Neural progenitor cell (in vitro differentiated cells): ENCODE measurements at regions not wholly inside any gene's neighbourhood (a gene's known extent, or its start where the extent isn't known, plus 50 kb on each side); places are given as distances from the start of the nearest gene placed in this dataset.

Experiments
- DNase-seq: peaks from one replicate; pipeline ENCODE4 v3.0.0-alpha.2; 2016; ENCODE audit warnings: low spot score
- H2AFZ ChIP-seq: fragments of 200-600 bp; sonication (generic); replicated peaks from 2 replicates; pipeline ENCODE4 v1.6.1; 2016; ENCODE audit warnings: antibody characterized with exemption
- H3F3A ChIP-seq: fragments of 200-600 bp; sonication (generic); 2 replicates; pipeline ENCODE4 v1.6.1; 2016; ENCODE audit warnings: antibody characterized with exemption, low read depth
- H3K27ac ChIP-seq: fragments of 200-600 bp; sonication (generic); 2 replicates; pipeline ENCODE4 v1.5.1; 2016; ENCODE audit warnings: mild to moderate bottlenecking
- H3K27me3 ChIP-seq: fragments of 200-600 bp; sonication (generic); 2 replicates; pipeline ENCODE4 v1.6.1; 2016; ENCODE audit warnings: mild to moderate bottlenecking, moderate library complexity
- H3K36me3 ChIP-seq: fragments of 200-600 bp; sonication (generic); 2 replicates; pipeline ENCODE4 v1.5.1; 2016
- H3K4me1 ChIP-seq: fragments of 200-600 bp; sonication (generic); 2 replicates; pipeline ENCODE4 v1.6.1; 2016; ENCODE audit warnings: mixed run types
- H3K4me2 ChIP-seq: fragments of 200-600 bp; sonication (generic); 2 replicates; pipeline ENCODE4 v1.6.1; 2016
- H3K4me3 ChIP-seq: fragments of 200-600 bp; sonication (generic); 2 replicates; pipeline ENCODE4 v1.5.1; 2016
- H3K79me2 ChIP-seq: fragments of 200-600 bp; sonication (generic); 2 replicates; pipeline ENCODE4 v1.6.1; 2016; ENCODE audit warnings: low read depth
- H3K9ac ChIP-seq: fragments of 200-600 bp; sonication (generic); 2 replicates; pipeline ENCODE4 v1.6.1; 2016
- H3K9me3 ChIP-seq: fragments of 200-600 bp; sonication (generic); 2 replicates; pipeline ENCODE4 v1.5.1; 2016; ENCODE audit warnings: low read depth
- H4K20me1 ChIP-seq: fragments of 200-600 bp; sonication (generic); 2 replicates; pipeline ENCODE4 v1.6.1; 2016; ENCODE audit warnings: low read depth
- H3K27ac Mint-ChIP-seq: 3 replicates; pipeline ENCODE4 v1.8.0; 2021; ENCODE audit warnings: mixed read lengths
- H3K27me3 Mint-ChIP-seq: 2 replicates; pipeline ENCODE4 v1.8.0; 2022; ENCODE audit warnings: low read depth, mild to moderate bottlenecking, inconsistent platforms, moderate library complexity, mixed read lengths; ENCODE audit not compliant: insufficient read depth
- H3K36me3 Mint-ChIP-seq: 3 replicates; pipeline ENCODE4 v1.8.0; 2021; ENCODE audit warnings: mixed read lengths
- H3K4me1 Mint-ChIP-seq: 3 replicates; pipeline ENCODE4 v1.8.0; 2021; ENCODE audit warnings: mixed read lengths
- H3K4me3 Mint-ChIP-seq: 3 replicates; pipeline ENCODE4 v1.8.0; 2021; ENCODE audit warnings: mild to moderate bottlenecking, moderate library complexity, mixed read lengths
- H3K9me3 Mint-ChIP-seq: 3 replicates; pipeline ENCODE4 v1.8.0; 2020; ENCODE audit warnings: mixed read lengths
- CTCF ChIP-seq: fragments of 200-600 bp; sonication (generic); IDR thresholded peaks from 2 replicates; pipeline ENCODE4 v1.5.1; 2017; ENCODE audit warnings: antibody characterized with exemption, mild to moderate bottlenecking
- EZH2 ChIP-seq: fragments of 200-600 bp; sonication (generic); IDR thresholded peaks from 2 replicates; pipeline ENCODE4 v1.6.1; 2017; ENCODE audit warnings: antibody characterized with exemption, mild to moderate bottlenecking, moderate library complexity
- EZH2phosphoT487 ChIP-seq: fragments of 200-600 bp; sonication (generic); IDR thresholded peaks from 2 replicates; pipeline ENCODE4 v1.6.1; 2017; ENCODE audit warnings: antibody characterized with exemption

DNA sequence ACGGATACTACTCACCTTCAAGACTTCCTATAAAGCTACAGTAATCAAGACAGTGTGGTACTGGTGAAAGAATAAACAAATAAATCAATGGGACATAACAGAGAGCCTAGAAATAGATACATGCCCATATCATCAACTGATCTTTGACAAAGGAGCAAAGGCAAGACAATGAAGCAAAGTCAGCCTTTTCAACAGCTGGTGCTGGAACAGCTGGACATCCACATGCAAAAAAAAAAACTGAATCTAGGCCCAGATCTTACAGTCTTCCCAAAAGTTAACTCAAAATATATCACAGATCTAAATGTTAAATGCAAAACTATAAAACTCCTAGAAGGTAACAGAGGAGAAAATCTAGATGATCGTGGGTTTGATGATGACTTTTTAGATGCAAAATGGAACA is 170.3 kb downstream of the MIS18A start:
- Histone ChIP-seq H3K79me2 (no peaks in the 10 kb centered on the region), H3K27me3 (no peaks in the 10 kb centered on the region), H2AFZ (no peak overlapping the region), H3K4me3 (no peak overlapping the region), H3F3A (no peaks in the 10 kb centered on the region), H3K4me2 (no peak overlapping the region), H3K27ac (no peak overlapping the region), H4K20me1 (no peaks in the 10 kb centered on the region), H3K9ac (no peak overlapping the region), H3K4me1 (no peaks in the 10 kb centered on the region), H3K36me3 (no peaks in the 10 kb centered on the region), H3K9me3 (no peaks in the 10 kb centered on the region)
- Mint-ChIP-seq H3K4me1 (no peaks in the 10 kb centered on the region), H3K36me3 (no peaks in the 10 kb centered on the region), H3K27ac (no peak overlapping the region), H3K9me3 (peaks cover 30% of the 10 kb centered on the region), H3K4me3 (no peak overlapping the region), H3K27me3 (no peaks in the 10 kb centered on the region)
- no peak for DNase-seq
- TF ChIP-seq EZH2phosphoT487, result no peak
- no peak for TF ChIP-seq EZH2
- no peak for TF ChIP-seq CTCF

DNA sequence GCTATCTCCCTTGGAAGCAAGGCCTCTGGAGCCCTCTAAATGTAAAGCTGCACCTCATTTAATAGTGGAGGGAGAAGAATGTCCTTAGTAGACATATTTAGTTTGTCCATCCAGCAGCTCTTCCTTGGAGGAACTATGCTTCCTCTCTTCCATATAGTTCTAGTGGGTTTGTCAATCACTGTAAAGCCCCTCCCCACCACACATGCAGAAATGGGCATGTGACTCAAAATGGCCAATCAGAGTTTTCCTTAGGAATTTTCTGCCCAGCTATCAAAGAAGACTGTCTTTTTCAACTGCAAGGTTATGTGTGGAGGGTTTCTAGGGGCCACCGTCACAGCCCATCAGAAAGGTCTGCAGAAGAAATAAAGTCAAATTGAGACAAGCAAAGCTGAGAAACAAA is 175.5 kb downstream of the MIS18A start:
- no peak for DNase-seq
- Histone ChIP-seq H3K4me3 (no peak overlapping the region), H3K4me1 (peaks cover 7% of the 10 kb centered on the region)

DNA sequence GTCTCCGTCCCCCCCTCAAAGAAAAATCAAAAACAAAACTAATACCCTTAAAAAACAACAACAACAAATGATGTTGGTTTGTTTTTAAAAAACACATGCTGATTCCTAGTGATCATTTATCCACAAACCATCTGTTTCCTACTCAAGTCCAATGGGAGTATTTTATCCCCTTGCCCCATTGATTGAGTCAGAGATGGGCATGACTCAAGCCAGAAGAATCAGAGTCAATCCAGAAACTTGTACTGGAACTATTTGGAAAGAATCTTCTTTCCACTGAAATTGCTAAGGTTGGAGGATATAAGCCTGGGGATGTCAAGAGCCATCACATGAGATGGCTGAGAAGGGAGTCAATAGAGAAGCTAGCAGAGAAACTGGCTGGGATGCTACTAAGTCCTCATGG is 176.4 kb downstream of the MIS18A start:
- no peak overlapping the region for H3K4me3 ChIP-seq
- H2AFZ ChIP-seq, result no peak overlapping the region
- DNase-seq, result no peak
- H3K27me3 ChIP-seq, result peaks cover 34% of the 10 kb centered on the region
- H3F3A ChIP-seq, result no peaks in the 10 kb centered on the region
- no peaks in the 10 kb centered on the region for H4K20me1 ChIP-seq
- no peak overlapping the region for H3K4me2 ChIP-seq
- Mint-ChIP-seq H3K9me3 (peaks cover 27% of the 10 kb centered on the region), H3K36me3 (no peaks in the 10 kb centered on the region), H3K4me1 (peaks cover 30% of the 10 kb centered on the region), H3K27ac (no peak overlapping the region), H3K4me3 (no peak overlapping the region), H3K27me3 (peaks cover 4% of the 10 kb centered on the region)
- H3K4me1 ChIP-seq, result peaks cover 7% of the 10 kb centered on the region
- TF ChIP-seq EZH2phosphoT487 (no peak), EZH2 (no peak), CTCF (no peak)
- no peak overlapping the region for H3K27ac ChIP-seq
- no peak overlapping the region for H3K9ac ChIP-seq
- no peaks in the 10 kb centered on the region for H3K9me3 ChIP-seq
- no peaks in the 10 kb centered on the region for H3K79me2 ChIP-seq
- no peaks in the 10 kb centered on the region for H3K36me3 ChIP-seq

More for the DNA sequence above, 175.5 kb downstream of the MIS18A start:
- Mint-ChIP-seq H3K4me1 (peaks cover 27% of the 10 kb centered on the region), H3K9me3 (peaks cover 29% of the 10 kb centered on the region), H3K27ac (no peak overlapping the region), H3K36me3 (no peaks in the 10 kb centered on the region), H3K27me3 (peaks cover 4% of the 10 kb centered on the region), H3K4me3 (no peak overlapping the region)
- Histone ChIP-seq H3F3A (no peaks in the 10 kb centered on the region), H4K20me1 (no peaks in the 10 kb centered on the region), H3K9me3 (no peaks in the 10 kb centered on the region), H3K27ac (no peak overlapping the region), H3K4me2 (no peak overlapping the region), H3K79me2 (no peaks in the 10 kb centered on the region), H3K9ac (no peak overlapping the region), H3K27me3 (peaks cover 29% of the 10 kb centered on the region), H3K36me3 (no peaks in the 10 kb centered on the region), H2AFZ (no peak overlapping the region)
- TF ChIP-seq CTCF (no peak), EZH2 (no peak), EZH2phosphoT487 (no peak)
